HEK293T (cell line): ENCODE measurements at regions not wholly inside any gene's neighbourhood (a gene's known extent, or its start where the extent isn't known, plus 50 kb on each side); places are given as distances from the start of the nearest gene placed in this dataset.

ENCODE experiments used
- FOXK2 ChIP-seq: fragments of 450-650 bp; IDR thresholded peaks from 2 replicates; pipeline ENCODE4 v1.6.1; 2016; ENCODE audit warnings: mild to moderate bottlenecking
- FOXM1 ChIP-seq: fragments of 450-650 bp; IDR thresholded peaks from 2 replicates; pipeline ENCODE4 v1.6.1; 2017; ENCODE audit warnings: mild to moderate bottlenecking, borderline replicate concordance
- HDGF ChIP-seq: fragments of 450-650 bp; IDR thresholded peaks from 2 replicates; pipeline ENCODE4 v1.6.1; 2017; ENCODE audit warnings: antibody characterized with exemption, borderline replicate concordance
- PKNOX1 ChIP-seq: fragments of 450-650 bp; IDR thresholded peaks from 2 replicates; pipeline ENCODE4 v1.6.1; 2016
- SP1 ChIP-seq: fragments of 450-650 bp; IDR thresholded peaks from 2 replicates; pipeline ENCODE4 v1.6.1; 2017
- TARDBP ChIP-seq: fragments of 450-650 bp; IDR thresholded peaks from 2 replicates; pipeline ENCODE4 v1.6.1; 2016
- ZNF384 ChIP-seq: fragments of 450-650 bp; IDR thresholded peaks from 2 replicates; pipeline ENCODE4 v1.6.1; 2016

GRCh38 chr13:30091035-30091434 lies 216.3 kb downstream of the KATNAL1 start:
- TF ChIP-seq HDGF, result no peak
- no peak for TF ChIP-seq FOXK2
- TF ChIP-seq FOXM1, result no peak
- no peak for TF ChIP-seq SP1
- no peak for TF ChIP-seq TARDBP
- no peak for TF ChIP-seq PKNOX1
- TF ChIP-seq ZNF384, result no peak
